HCT116 (cell line): ENCODE measurements at regions not wholly inside any gene's neighbourhood (a gene's known extent, or its start where the extent isn't known, plus 50 kb on each side); places are given as distances from the start of the nearest gene placed in this dataset.

Experiments used
- ATAC-seq: fragments of 200-7000 bp; cut with Tn5 transposase; 2 replicates; pipeline ENCODE4 v1.9.1; 2020; ENCODE audit warnings: mild to moderate bottlenecking, moderate library complexity
- BruUV-seq: library from RNA; stranded (reverse); fragments of 400-500 nt; replicated peaks from 2 replicates; lab custom pipeline; 2021; lab: Mats Ljungman, UMichigan
- CTCF ChIA-PET: fragments of 300-600 bp; sonication (Branson Sonifier 250); formaldehyde crosslinking; loops from one replicate; lab custom pipeline; 2021; ENCODE audit warnings: antibody characterized with exemption; lab: Charles Lee
- POLR2A ChIA-PET: fragments of 300-600, 350-600 bp; sonication (Branson Sonifier 250); formaldehyde crosslinking; loops from one replicate; lab custom pipeline; 2021; ENCODE audit warnings: antibody characterized with exemption; lab: Charles Lee
- RAD21 ChIA-PET, 2 experiments: fragments of 300-600 bp; sonication (Branson Sonifier 250); formaldehyde crosslinking; loops; one replicate each; lab custom pipeline; 2023; ENCODE audit warnings: low total read pairs in 2 of 2; ENCODE audit not compliant: uncharacterized antibody in 2 of 2, unreplicated experiment in 2 of 2, low non-redundant PET in 1 of 2; lab: Charles Lee
- DNase-seq: peaks from one replicate; pipeline ENCODE4 v3.0.0-alpha.2; 2010; ENCODE audit warnings: low read depth, low spot score
- H2AFZ ChIP-seq: fragments of 200-600 bp; shearing (Covaris generic), sonication (generic); 2 replicates; pipeline ENCODE4 v1.6.1; 2017; ENCODE audit warnings: low read depth, mixed run types, mixed read lengths, antibody characterized with exemption, low read length; ENCODE audit not compliant: poor library complexity, severe bottlenecking
- H3K27ac ChIP-seq: 2 replicates; pipeline ENCODE4 v1.5.1; 2012; ENCODE audit warnings: low read depth, low read length
- H3K27me3 ChIP-seq: fragments of 200-600 bp; sonication (generic); 2 replicates; pipeline ENCODE4 v1.6.1; 2016; ENCODE audit warnings: mixed run types, low read length, mixed read lengths; ENCODE audit not compliant: insufficient read depth
- H3K36me3 ChIP-seq, 2 experiments: fragments of 200-500 bp in 1 of 2; fragments of 200-600 bp in 1 of 2; sonication (Bioruptor generic) in 1 of 2; sonication (generic) in 1 of 2; 2 replicates each; pipeline versions ENCODE4 v1.5.1 to v1.6.1; 2014 to 2016; ENCODE audit warnings: low read length in 2 of 2, inconsistent platforms in 1 of 2, mixed read lengths in 1 of 2, mixed run types in 1 of 2; ENCODE audit not compliant: insufficient read depth in 2 of 2, control insufficient read depth in 1 of 2
- H3K4me1 ChIP-seq, 2 experiments: fragments of 200-600 bp in 1 of 2; sonication (generic) in 1 of 2; 2 replicates each; pipeline versions ENCODE4 v1.5.1 to v1.6.1; 2012 to 2017; ENCODE audit warnings: low read length in 2 of 2, inconsistent platforms in 1 of 2, mild to moderate bottlenecking in 1 of 2, mixed read lengths in 1 of 2, mixed run types in 1 of 2, moderate library complexity in 1 of 2; ENCODE audit not compliant: insufficient read depth in 2 of 2, control insufficient read depth in 1 of 2
- H3K4me2 ChIP-seq: fragments of 200-600 bp; sonication (generic); 2 replicates; pipeline ENCODE4 v1.6.1; 2017; ENCODE audit warnings: mixed run types, low read length, mixed read lengths
- H3K4me3 ChIP-seq, 2 experiments: fragments of 200-600 bp in 1 of 2; sonication (generic) in 1 of 2; replicated peaks in 1 of 2; 2 replicates each; pipeline ENCODE4 v1.5.1; 2011 to 2016; ENCODE audit warnings: low read length in 2 of 2, control low read depth in 1 of 2, low read depth in 1 of 2, mild to moderate bottlenecking in 1 of 2, mixed read lengths in 1 of 2, mixed run types in 1 of 2
- H3K79me2 ChIP-seq: fragments of 200-600 bp; sonication (generic); 2 replicates; pipeline ENCODE4 v1.6.1; 2017; ENCODE audit warnings: mild to moderate bottlenecking, mixed run types, low read length, moderate library complexity, mixed read lengths; ENCODE audit not compliant: insufficient read depth
- H3K9ac ChIP-seq: fragments of 200-600 bp; sonication (generic); 2 replicates; pipeline ENCODE4 v1.6.1; 2016; ENCODE audit warnings: low read length, mixed read lengths
- H3K9me2 ChIP-seq: fragments of 200-600 bp; sonication (generic), shearing (Covaris generic); 2 replicates; pipeline ENCODE4 v1.6.1; 2017; ENCODE audit warnings: mixed run types, mild to moderate bottlenecking, moderate library complexity; ENCODE audit not compliant: insufficient read depth
- H3K9me3 ChIP-seq, 2 experiments: fragments of 200-500 bp in 1 of 2; fragments of 200-600 bp in 1 of 2; sonication (Bioruptor generic) in 1 of 2; sonication (generic) in 1 of 2; 2 replicates each; pipeline ENCODE4 v1.6.1; 2014 to 2017; ENCODE audit warnings: low read length in 2 of 2, mixed read lengths in 2 of 2, inconsistent platforms in 1 of 2, low read depth in 1 of 2, mild to moderate bottlenecking in 1 of 2, mixed run types in 1 of 2, moderate library complexity in 1 of 2; ENCODE audit not compliant: control insufficient read depth in 1 of 2, insufficient read depth in 1 of 2
- H4K20me1 ChIP-seq: fragments of 200-600 bp; sonication (generic), shearing (Covaris generic); 2 replicates; pipeline ENCODE4 v1.6.1; 2017; ENCODE audit warnings: mixed run types, mild to moderate bottlenecking, moderate library complexity; ENCODE audit not compliant: insufficient read depth
- CBX3 ChIP-seq: IDR thresholded peaks from 2 replicates; pipeline ENCODE4 v1.6.1; 2012; ENCODE audit warnings: low read depth
- CEBPB ChIP-seq: IDR thresholded peaks from 2 replicates; pipeline ENCODE4 v1.6.1; 2012; ENCODE audit warnings: low read depth
- EGR1 ChIP-seq: IDR thresholded peaks from 2 replicates; pipeline ENCODE4 v1.6.1; 2012; ENCODE audit warnings: low read depth
- ELF1 ChIP-seq: IDR thresholded peaks from 2 replicates; pipeline ENCODE4 v1.6.1; 2012; ENCODE audit warnings: low read depth, borderline replicate concordance
- EZH2 ChIP-seq: fragments of 200-600 bp; sonication (generic); IDR thresholded peaks from 2 replicates; pipeline ENCODE4 v1.6.1; 2017; ENCODE audit warnings: antibody characterized with exemption, mixed run types
- EZH2phosphoT487 ChIP-seq: fragments of 200-600 bp; IDR thresholded peaks from 2 replicates; pipeline ENCODE4 v1.6.1; 2018; ENCODE audit warnings: antibody characterized with exemption, borderline replicate concordance
- JUND ChIP-seq: IDR thresholded peaks from 2 replicates; pipeline ENCODE4 v1.6.1; 2012
- POLR2A ChIP-seq: IDR thresholded peaks from 2 replicates; pipeline ENCODE4 v1.7.0; 2011; ENCODE audit warnings: borderline replicate concordance; ENCODE audit not compliant: insufficient read depth, insufficient read length; ENCODE audit errors: extremely low read depth
- POLR2AphosphoS5 ChIP-seq: IDR thresholded peaks from 2 replicates; pipeline ENCODE4 v1.6.1; 2011; ENCODE audit warnings: mild to moderate bottlenecking, low read depth, low read length, moderate library complexity
- SP1 ChIP-seq: IDR thresholded peaks from 2 replicates; pipeline ENCODE4 v1.6.1; 2012; ENCODE audit warnings: low read depth
- SRF ChIP-seq: IDR thresholded peaks from 2 replicates; pipeline ENCODE4 v1.6.1; 2012; ENCODE audit warnings: low read depth
- TCF7L2 ChIP-seq: IDR thresholded peaks from 2 replicates; pipeline ENCODE4 v1.7.0; 2011; ENCODE audit warnings: borderline replicate concordance, inconsistent platforms; ENCODE audit not compliant: insufficient read depth, insufficient read length; ENCODE audit errors: extremely low read depth
- YY1 ChIP-seq: IDR thresholded peaks from 2 replicates; pipeline ENCODE4 v1.6.1; 2011; ENCODE audit warnings: low read length, low read depth, moderate library complexity, mild to moderate bottlenecking; ENCODE audit not compliant: insufficient replicate concordance; ENCODE audit errors: extremely low read depth
- ZFX ChIP-seq: fragments of 450-650 bp; IDR thresholded peaks from 2 replicates; pipeline ENCODE4 v1.6.1; 2017
- intact Hi-C: fragments of 100-400 bp; cut with micrococcal nuclease; formaldehyde crosslinking; loops from 2 replicates; pipeline ENCODE4 v1.10.0; 2022
- TF ChIP-seq, protein P1 (sequence below): IDR thresholded peaks from 2 replicates; pipeline ENCODE4 v1.6.1; 2012
- TF ChIP-seq, protein P2 (sequence below): IDR thresholded peaks from 2 replicates; pipeline ENCODE4 v1.6.1; 2012
- TF ChIP-seq, protein P3 (sequence below), 3 experiments: fragments of 200-600 bp in 1 of 3; sonication (generic) in 1 of 3; IDR thresholded peaks in 2 of 3; conservative IDR thresholded peaks in 1 of 3; 2 replicates each; pipeline ENCODE4 v1.5.1; 2012 to 2017; ENCODE audit warnings: low read depth in 2 of 3, low read length in 2 of 3, antibody characterized with exemption in 1 of 3, borderline replicate concordance in 1 of 3, control low read depth in 1 of 3, mild to moderate bottlenecking in 1 of 3, mixed read lengths in 1 of 3, mixed run types in 1 of 3, moderate library complexity in 1 of 3; ENCODE audit not compliant: insufficient read depth in 1 of 3
- TF ChIP-seq, protein P4 (sequence below): IDR thresholded peaks from 2 replicates; pipeline ENCODE4 v1.6.1; 2011; ENCODE audit warnings: mild to moderate bottlenecking, low read length, moderate library complexity; ENCODE audit not compliant: insufficient replicate concordance; ENCODE audit errors: extremely low read depth
- TF ChIP-seq, protein P5 (sequence below): IDR thresholded peaks from 2 replicates; pipeline ENCODE4 v1.6.1; 2012; ENCODE audit warnings: low read depth

DNA sequence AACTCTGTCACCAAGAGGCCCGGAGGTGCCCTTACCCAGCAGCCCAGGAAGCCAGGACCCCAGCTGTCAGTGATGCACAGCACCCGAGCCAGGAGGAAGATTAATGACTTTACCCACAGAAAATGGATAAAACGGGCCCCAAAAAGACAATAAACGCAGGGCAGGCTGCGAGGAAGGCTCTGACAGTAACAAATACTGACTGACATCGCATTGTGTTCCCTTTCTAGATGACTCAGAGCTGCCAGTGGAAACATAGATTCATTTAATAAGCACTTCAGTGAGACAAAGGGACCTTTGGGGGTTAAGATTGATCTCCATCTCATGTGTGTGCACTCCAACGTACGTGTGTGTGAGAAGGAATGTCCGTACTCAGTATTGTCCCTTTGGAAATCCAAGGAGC lies 225.3 kb upstream of the PPP2R3A start:
- no peak for ATAC-seq
- Histone ChIP-seq H2AFZ (no peak overlapping the region), H3K79me2 (no peaks in the 10 kb centered on the region), H3K27ac (no peak overlapping the region)
- TF ChIP-seq EZH2, result no peak
- no peak for TF ChIP-seq ELF1
- TF ChIP-seq, protein P1, sequence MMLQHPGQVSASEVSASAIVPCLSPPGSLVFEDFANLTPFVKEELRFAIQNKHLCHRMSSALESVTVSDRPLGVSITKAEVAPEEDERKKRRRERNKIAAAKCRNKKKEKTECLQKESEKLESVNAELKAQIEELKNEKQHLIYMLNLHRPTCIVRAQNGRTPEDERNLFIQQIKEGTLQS, result no peak
- TF ChIP-seq EZH2phosphoT487, result no peak
- TF ChIP-seq EGR1, result no peak
- TF ChIP-seq, protein P2, sequence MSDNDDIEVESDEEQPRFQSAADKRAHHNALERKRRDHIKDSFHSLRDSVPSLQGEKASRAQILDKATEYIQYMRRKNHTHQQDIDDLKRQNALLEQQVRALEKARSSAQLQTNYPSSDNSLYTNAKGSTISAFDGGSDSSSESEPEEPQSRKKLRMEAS, result no peak
- no peak for TF ChIP-seq SRF
- TF ChIP-seq, protein P3, sequence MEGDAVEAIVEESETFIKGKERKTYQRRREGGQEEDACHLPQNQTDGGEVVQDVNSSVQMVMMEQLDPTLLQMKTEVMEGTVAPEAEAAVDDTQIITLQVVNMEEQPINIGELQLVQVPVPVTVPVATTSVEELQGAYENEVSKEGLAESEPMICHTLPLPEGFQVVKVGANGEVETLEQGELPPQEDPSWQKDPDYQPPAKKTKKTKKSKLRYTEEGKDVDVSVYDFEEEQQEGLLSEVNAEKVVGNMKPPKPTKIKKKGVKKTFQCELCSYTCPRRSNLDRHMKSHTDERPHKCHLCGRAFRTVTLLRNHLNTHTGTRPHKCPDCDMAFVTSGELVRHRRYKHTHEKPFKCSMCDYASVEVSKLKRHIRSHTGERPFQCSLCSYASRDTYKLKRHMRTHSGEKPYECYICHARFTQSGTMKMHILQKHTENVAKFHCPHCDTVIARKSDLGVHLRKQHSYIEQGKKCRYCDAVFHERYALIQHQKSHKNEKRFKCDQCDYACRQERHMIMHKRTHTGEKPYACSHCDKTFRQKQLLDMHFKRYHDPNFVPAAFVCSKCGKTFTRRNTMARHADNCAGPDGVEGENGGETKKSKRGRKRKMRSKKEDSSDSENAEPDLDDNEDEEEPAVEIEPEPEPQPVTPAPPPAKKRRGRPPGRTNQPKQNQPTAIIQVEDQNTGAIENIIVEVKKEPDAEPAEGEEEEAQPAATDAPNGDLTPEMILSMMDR (IDR thresholded peaks at IDR 0.05 in 2 of 3, conservative IDR thresholded peaks at IDR 0.05 in 1 of 3; ENCODE audit: borderline replicate concordance in 1 of 3, insufficient read depth in 1 of 3, low read depth in 2 of 3, low read length in 2 of 3), result no peak
- TF ChIP-seq CBX3, result no peak
- no peak for TF ChIP-seq YY1
- TF ChIP-seq POLR2A, result no peak
- TF ChIP-seq, protein P4, sequence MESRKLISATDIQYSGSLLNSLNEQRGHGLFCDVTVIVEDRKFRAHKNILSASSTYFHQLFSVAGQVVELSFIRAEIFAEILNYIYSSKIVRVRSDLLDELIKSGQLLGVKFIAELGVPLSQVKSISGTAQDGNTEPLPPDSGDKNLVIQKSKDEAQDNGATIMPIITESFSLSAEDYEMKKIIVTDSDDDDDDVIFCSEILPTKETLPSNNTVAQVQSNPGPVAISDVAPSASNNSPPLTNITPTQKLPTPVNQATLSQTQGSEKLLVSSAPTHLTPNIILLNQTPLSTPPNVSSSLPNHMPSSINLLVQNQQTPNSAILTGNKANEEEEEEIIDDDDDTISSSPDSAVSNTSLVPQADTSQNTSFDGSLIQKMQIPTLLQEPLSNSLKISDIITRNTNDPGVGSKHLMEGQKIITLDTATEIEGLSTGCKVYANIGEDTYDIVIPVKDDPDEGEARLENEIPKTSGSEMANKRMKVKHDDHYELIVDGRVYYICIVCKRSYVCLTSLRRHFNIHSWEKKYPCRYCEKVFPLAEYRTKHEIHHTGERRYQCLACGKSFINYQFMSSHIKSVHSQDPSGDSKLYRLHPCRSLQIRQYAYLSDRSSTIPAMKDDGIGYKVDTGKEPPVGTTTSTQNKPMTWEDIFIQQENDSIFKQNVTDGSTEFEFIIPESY, result no peak
- TF ChIP-seq JUND, result no peak
- TF ChIP-seq SP1, result no peak
- no peak for TF ChIP-seq TCF7L2
- TF ChIP-seq CEBPB, result no peak
- TF ChIP-seq ZFX, result no peak
- TF ChIP-seq, protein P5, sequence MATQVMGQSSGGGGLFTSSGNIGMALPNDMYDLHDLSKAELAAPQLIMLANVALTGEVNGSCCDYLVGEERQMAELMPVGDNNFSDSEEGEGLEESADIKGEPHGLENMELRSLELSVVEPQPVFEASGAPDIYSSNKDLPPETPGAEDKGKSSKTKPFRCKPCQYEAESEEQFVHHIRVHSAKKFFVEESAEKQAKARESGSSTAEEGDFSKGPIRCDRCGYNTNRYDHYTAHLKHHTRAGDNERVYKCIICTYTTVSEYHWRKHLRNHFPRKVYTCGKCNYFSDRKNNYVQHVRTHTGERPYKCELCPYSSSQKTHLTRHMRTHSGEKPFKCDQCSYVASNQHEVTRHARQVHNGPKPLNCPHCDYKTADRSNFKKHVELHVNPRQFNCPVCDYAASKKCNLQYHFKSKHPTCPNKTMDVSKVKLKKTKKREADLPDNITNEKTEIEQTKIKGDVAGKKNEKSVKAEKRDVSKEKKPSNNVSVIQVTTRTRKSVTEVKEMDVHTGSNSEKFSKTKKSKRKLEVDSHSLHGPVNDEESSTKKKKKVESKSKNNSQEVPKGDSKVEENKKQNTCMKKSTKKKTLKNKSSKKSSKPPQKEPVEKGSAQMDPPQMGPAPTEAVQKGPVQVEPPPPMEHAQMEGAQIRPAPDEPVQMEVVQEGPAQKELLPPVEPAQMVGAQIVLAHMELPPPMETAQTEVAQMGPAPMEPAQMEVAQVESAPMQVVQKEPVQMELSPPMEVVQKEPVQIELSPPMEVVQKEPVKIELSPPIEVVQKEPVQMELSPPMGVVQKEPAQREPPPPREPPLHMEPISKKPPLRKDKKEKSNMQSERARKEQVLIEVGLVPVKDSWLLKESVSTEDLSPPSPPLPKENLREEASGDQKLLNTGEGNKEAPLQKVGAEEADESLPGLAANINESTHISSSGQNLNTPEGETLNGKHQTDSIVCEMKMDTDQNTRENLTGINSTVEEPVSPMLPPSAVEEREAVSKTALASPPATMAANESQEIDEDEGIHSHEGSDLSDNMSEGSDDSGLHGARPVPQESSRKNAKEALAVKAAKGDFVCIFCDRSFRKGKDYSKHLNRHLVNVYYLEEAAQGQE, result no peak
- no peak for TF ChIP-seq POLR2AphosphoS5
- TF ChIP-seq, all 23 proteins: peak for 0
- no TSS peak for BruUV-seq
- ChIA-PET POLR2A (no interaction called here), RAD21 (no interaction called here), CTCF (no interaction called here)
- DNase-seq, result no peak
- no peaks in the 10 kb centered on the region; a peak in 1 of 4 replicates for H3K9me3 ChIP-seq
- no peaks in the 10 kb centered on the region for H3K4me1 ChIP-seq
- H3K9me2 ChIP-seq, result no peaks in the 10 kb centered on the region
- intact Hi-C loops, result no loop called here
- no peak overlapping the region for H3K4me3 ChIP-seq
- H3K36me3 ChIP-seq, result no peaks in the 10 kb centered on the region
- no peak overlapping the region for H3K9ac ChIP-seq
- H4K20me1 ChIP-seq, result no peaks in the 10 kb centered on the region
- H3K27me3 ChIP-seq, result peaks cover 19% of the 10 kb centered on the region
- no peak overlapping the region for H3K4me2 ChIP-seq
